ENCODE measurements at regions not wholly inside any gene's neighbourhood (a gene's known extent, or its start where the extent isn't known, plus 50 kb on each side); places are given as distances from the start of the nearest gene placed in this dataset.
"Not testable (repeated sequence)": the region's sequence is repeated elsewhere in the genome, so short reads cannot be mapped to it uniquely, and the experiment has no call there.

GRCh38 chr7:131627735-131628190, 71.3 kb upstream of the PODXL start:
- DNase-seq, result no peak

GRCh38 chr7:131626643-131627042, 70.2 kb upstream of the PODXL start:
- no peak for DNase-seq

- peak; percentile 71 for DNase-seq
These were observed 69.5 kb upstream of the PODXL start for GRCh38 chr7:131625817-131626372.

DNA sequence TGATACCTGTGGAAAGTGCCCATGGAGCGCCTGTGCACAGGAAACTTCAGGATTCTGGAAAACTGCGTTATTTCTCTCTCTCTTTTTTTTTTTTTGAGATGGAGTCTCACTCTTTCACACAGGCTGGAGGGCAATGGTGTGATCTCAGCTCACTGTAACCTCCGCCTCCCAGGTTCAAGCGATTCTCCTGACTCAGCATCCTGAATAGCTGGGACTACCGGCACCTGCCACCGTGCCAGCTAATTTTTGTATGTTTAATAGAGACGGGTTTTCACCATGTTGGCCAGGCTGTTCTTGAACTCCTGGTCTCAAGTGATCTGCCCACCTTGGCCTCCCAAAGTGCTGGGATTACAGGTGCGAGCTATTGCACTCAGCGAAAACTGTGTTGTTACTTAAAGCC, 68.9 kb upstream of the PODXL start:
- DNase-seq, result not testable (repeated sequence)

DNA sequence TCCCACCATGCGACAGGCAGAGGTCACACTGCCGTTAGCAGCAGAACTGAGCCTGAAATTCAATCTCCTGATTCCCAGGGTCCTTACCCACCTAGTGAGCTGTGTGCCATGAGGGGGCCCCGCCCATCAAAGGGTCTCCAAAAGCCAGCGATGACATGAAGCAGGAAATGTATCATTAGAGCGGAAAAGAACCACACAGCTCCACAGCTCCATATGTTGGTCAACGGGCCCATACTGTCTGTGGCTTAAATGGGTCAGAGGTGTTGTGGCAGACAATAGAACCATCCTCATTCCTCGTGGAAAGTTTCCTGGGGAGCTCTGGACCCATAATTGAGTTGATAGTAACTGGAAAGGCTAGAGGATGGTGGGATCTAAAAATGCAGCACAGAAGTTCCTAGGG, 68.1 kb upstream of the PODXL start:
- no peak for DNase-seq

DNA sequence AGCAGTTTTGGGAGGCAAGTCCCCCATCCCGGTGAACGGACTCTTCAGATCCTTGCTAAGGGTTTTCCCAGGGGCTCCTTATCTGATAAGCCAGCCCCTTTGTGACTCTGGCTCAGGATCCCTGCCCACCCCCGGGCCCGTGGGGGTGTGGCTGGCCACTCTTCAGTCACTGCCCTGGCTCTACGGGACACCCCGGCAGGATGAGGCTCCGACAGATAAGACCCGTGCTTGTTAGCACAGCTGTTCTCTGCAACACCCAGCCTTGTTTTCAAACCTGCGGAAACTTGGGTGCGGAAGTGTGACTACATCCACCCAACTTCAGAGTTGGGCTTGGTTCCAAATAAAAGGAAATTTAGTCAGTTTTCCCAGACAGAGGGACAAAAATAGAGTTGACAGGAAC, 66.7 kb upstream of the PODXL start:
- DNase-seq, result no peak

- no peak for DNase-seq
These were observed 65.2 kb upstream of the PODXL start for GRCh38 chr7:131621652-131622051.

- no peak for DNase-seq
These were observed 64.5 kb upstream of the PODXL start for GRCh38 chr7:131620673-131621609.

DNA sequence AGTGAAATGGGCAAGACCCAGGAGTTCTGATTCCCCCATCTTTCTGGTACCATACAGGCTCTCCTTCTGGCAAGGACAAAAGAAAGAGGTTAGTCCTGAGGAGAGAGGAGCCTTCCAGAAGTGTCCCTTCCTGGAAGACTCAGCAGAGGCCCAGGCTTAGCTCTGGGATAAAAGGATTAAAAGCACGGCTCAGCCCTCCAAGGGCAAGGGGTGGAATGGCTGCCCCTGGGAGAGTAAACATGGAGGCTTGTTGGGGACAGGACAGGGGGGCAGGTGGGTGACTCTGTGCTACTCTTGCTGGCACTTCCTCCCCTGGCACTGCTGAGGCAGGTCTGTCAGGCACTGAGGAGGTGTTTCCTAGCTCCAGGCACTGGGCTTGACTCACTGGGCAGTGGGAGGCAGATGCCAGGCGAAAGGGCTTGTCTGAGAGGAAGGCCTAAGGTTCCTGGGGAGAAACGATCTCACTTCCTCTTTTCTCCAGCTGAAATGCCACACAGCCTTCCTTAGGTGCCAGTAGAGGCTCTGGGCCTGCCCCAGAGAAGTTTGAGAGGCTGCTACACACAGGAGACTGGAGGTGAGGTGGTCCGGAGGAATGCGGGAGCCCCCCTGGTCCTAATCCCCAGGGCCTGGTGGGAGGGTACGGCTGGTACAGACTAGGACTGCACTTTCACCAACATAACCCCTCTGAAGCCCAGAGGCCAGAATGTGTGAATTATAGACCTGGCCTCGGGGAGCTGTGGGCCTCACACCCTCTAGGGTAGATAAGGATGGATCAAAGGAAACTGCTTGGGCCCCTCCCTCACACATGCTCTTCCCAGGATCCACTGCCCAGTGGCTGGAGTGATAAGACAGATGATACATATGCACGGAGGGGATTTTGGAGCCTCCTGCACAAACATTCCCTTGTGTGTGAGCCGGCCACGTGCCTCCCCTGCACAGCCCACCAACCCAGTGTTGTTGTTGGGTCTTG, 63.2 kb upstream of the PODXL start:
- DNase-seq, result no peak

GRCh38 chr7:131618391-131618790, 62.0 kb upstream of the PODXL start:
- no peak for DNase-seq

DNA sequence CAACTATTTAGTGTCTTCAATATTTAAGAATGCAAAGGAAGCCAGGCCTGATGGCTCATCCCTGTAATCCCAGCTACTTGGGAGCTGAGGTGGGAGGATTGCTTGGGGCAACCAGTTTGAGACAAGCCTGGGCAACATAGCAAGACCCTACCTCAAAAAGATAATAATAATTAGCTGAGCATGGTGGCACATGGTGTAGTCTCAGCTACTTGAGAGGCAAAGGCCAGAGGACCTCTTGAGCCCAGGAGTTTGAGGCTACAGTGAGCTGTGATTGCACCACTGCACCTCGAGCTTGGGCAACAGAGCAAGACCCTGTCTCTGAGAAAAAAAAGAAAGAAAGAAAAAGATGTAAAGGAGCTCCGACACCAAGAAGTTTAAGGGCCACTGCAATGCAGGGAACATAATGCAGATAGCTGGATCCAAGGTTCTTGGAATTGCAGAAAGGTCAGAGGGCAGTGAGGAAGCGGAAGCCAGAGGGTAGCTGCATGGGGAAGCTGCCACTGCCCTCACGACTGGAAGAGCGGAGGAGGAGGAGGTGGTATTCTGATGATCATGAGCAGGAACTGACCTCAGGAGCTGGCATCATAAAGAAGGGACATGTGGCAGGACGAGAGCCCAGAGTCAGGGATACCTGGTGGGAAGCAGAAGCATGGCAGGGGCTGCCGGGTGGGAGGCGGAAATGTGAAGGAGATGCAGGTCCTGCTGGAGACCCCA, 60.2 kb upstream of the PODXL start:
- no peak for DNase-seq

DNA sequence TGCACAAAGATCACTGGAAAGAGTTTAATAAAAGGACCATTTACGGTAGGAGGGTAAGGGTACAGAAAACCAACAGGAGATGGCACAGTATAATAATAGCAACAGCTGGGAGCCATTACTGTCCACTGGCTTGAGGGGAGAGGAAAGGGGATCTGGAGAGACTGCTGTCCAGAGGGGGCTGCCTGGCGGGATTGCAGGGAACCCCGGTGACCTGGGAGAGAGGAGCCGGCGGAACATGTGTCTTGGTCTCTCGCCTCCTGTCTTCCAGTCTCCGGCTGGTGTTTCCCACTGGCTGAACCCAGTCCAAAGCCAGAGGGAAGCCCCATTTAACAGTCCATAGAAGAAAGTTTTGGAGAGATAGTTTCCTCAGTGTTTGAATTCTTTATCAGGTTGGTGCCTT, 57.5 kb upstream of the PODXL start:
- no peak for DNase-seq

- no peak for DNase-seq
These were observed 53.6 kb upstream of the PODXL start for GRCh38 chr7:131610007-131610406.

DNA sequence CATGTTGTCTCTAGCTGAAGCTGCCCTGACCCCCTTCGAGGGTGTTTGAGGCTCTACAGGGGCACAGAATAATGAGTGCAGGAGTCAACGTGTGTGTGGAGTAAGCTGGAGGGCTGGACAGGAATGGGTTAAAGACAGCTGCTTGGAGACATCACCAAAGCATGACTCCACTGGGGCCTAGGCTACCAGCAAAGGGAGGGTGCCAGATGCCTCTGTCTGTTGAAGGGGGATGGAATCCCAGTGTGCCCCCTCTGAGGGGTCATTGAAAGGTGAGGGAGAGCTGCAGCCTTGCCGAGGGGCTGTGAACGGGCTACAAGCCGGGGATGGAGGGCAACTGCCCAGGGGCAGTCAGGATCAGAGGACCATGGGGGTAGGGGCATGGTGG, 51.7 kb upstream of the PODXL start:
- no peak for DNase-seq

- no peak for DNase-seq
These were observed 51.1 kb upstream of the PODXL start for GRCh38 chr7:131607291-131608115.

DNA sequence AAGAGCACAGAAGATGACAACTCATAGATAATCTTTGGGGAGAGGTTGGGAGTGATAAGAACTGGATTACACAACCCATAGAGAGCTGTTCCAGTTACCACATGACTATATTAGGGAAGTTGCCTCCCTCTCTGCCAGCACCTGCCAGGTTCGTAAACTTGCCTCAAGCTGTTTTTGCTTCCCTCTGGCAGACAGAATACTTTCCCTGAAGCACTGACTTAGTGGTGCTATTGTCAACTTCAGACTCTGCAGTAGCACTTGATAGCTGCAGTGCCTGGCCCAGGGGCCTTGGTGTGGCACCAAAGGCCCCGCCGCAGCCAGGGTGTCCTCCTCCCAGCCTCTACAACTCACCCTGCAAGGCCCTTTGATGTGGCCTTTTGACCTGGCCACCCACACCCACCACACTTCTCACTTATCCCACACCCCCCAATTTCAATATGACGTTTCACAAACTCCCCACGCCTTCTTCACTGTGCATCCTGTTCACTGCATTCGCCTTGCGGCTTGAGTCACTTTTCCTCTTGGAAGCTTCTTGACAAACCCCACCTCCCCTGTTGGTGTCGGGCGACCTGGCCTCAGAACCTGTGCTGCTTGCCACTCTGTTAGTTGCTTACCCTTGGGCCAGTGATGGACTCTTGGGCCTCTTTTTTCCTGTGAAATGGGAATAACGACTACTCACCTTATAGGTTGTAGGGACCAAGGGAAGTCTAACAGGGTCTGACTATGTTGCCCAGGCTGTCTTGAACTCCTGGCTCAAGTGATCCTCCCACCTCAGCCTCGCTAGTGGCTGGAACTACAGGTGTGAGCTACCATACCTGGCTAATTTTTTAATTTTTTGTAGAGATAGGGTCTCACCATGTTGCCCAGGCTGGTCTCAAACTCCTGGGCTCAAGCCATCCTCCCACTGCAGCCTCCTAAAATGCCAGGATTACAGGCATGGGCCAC, 50.2 kb upstream of the PODXL start:
- DNase-seq, result no peak

Measured in HCEC 1CT (cell line).